ENCODE measurements at regions not wholly inside any gene's neighbourhood (a gene's known extent, or its start where the extent isn't known, plus 50 kb on each side); places are given as distances from the start of the nearest gene placed in this dataset.

GRCh38 chr10:4692206-4692605 is 133.8 kb upstream of the AKR1E2 start:
- no peak for TF ChIP-seq CTCF (IDR thresholded peaks at IDR 0.05)
- TF ChIP-seq POLR2A (IDR thresholded peaks at IDR 0.05) = no peak
- no peak for TF ChIP-seq POLR2AphosphoS5 (IDR thresholded peaks at IDR 0.05)
- no peak for TF ChIP-seq EP300 (IDR thresholded peaks at IDR 0.05)

Data from sigmoid colon (tissue), 4 donors.